GM12873 (cell line): ENCODE measurements at regions not wholly inside any gene's neighbourhood (a gene's known extent, or its start where the extent isn't known, plus 50 kb on each side); places are given as distances from the start of the nearest gene placed in this dataset.

Experiments
- CTCF ChIP-seq: IDR thresholded peaks from 2 replicates; pipeline ENCODE4 v1.5.1; 2012; ENCODE audit warnings: low read depth, mild to moderate bottlenecking, moderate library complexity, low read length, control low read depth; ENCODE audit not compliant: insufficient read depth; ENCODE audit errors: missing control alignments

GRCh38 chr15:85891470-85891869 is 96.7 kb upstream of the KLHL25 start:
- no peak for TF ChIP-seq CTCF

- TF ChIP-seq CTCF = no peak
Measured at GRCh38 chr15:85892232-85892631, 97.5 kb upstream of the KLHL25 start.

GRCh38 chr15:85897207-85897894 is 102.6 kb upstream of the KLHL25 start:
- no peak for TF ChIP-seq CTCF

- TF ChIP-seq CTCF = no peak
Measured at GRCh38 chr15:85897895-85898717, 103.4 kb upstream of the KLHL25 start.

- no peak for TF ChIP-seq CTCF
Measured at GRCh38 chr15:85899927-85900326, 105.2 kb upstream of the KLHL25 start.

- no peak for TF ChIP-seq CTCF
Measured at GRCh38 chr15:85905751-85906450, 111.2 kb upstream of the KLHL25 start.

- TF ChIP-seq CTCF = no peak
Measured at GRCh38 chr15:85906640-85907039, 111.9 kb upstream of the KLHL25 start.
